ENCODE measurements at regions not wholly inside any gene's neighbourhood (a gene's known extent, or its start where the extent isn't known, plus 50 kb on each side); places are given as distances from the start of the nearest gene placed in this dataset.

GRCh38 chr6:4289770-4290320 is 154.5 kb upstream of the ECI2 start:
- no peak overlapping the region for H3K27ac ChIP-seq (ENCODE audit: low read depth, low read length)
- no peak for DNase-seq (ENCODE audit: low read depth in 4 of 6, low spot score in 6 of 6)
- no peaks in the 10 kb centered on the region for H3K9me3 ChIP-seq (ENCODE audit: control insufficient read depth, insufficient read depth, low read length)
- H3K36me3 ChIP-seq (ENCODE audit: control insufficient read depth, insufficient read depth, low read length): no peaks in the 10 kb centered on the region
- no peaks in the 10 kb centered on the region for H3K27me3 ChIP-seq (ENCODE audit: control insufficient read depth, insufficient read depth, low read length)
- no CpG with 5 or more reads among the region's 4 CpGs for WGBS (ENCODE audit: insufficient coverage)
- no peak overlapping the region for H3K4me3 ChIP-seq (ENCODE audit: low read depth, low read length)
- H3K4me1 ChIP-seq (ENCODE audit: control insufficient read depth, insufficient read depth, low read length): peaks cover 11% of the 10 kb centered on the region

- H3K4me3 ChIP-seq (ENCODE audit: low read depth, low read length): no peak overlapping the region
- peak in 2 of 6 donors; percentile 37 to 71 for DNase-seq (ENCODE audit: low read depth in 4 of 6, low spot score in 6 of 6)
- 16% methylated on average over 10 of the region's 11 CpGs for WGBS (ENCODE audit: insufficient coverage)
- H3K36me3 ChIP-seq (ENCODE audit: control insufficient read depth, insufficient read depth, low read length): no peaks in the 10 kb centered on the region
- no peaks in the 10 kb centered on the region for H3K9me3 ChIP-seq (ENCODE audit: control insufficient read depth, insufficient read depth, low read length)
- peaks cover 7% of the 10 kb centered on the region for H3K4me1 ChIP-seq (ENCODE audit: control insufficient read depth, insufficient read depth, low read length)
- H3K27me3 ChIP-seq (ENCODE audit: control insufficient read depth, insufficient read depth, low read length): no peaks in the 10 kb centered on the region
- H3K27ac ChIP-seq (ENCODE audit: low read depth, low read length): no peak overlapping the region
These were observed 152.5 kb upstream of the ECI2 start for GRCh38 chr6:4287811-4288244.

GRCh38 chr6:4287372-4287771 is 152.0 kb upstream of the ECI2 start:
- Histone ChIP-seq H3K4me3 (ENCODE audit: low read depth, low read length) (no peak overlapping the region), H3K27me3 (ENCODE audit: control insufficient read depth, insufficient read depth, low read length) (peaks cover 2% of the 10 kb centered on the region), H3K27ac (ENCODE audit: low read depth, low read length) (no peak overlapping the region), H3K4me1 (ENCODE audit: control insufficient read depth, insufficient read depth, low read length) (peaks cover 7% of the 10 kb centered on the region), H3K9me3 (ENCODE audit: control insufficient read depth, insufficient read depth, low read length) (no peaks in the 10 kb centered on the region), H3K36me3 (ENCODE audit: control insufficient read depth, insufficient read depth, low read length) (no peaks in the 10 kb centered on the region)
- peak in 1 of 6 donors; percentile 59 for DNase-seq (ENCODE audit: low read depth in 4 of 6, low spot score in 6 of 6)
- WGBS (ENCODE audit: insufficient coverage): 27% methylated on average over 6 of the region's 7 CpGs

GRCh38 chr6:4282926-4283325 is 147.6 kb upstream of the ECI2 start:
- H3K27ac ChIP-seq (ENCODE audit: low read depth, low read length): no peak overlapping the region
- H3K4me1 ChIP-seq (ENCODE audit: control insufficient read depth, insufficient read depth, low read length): peaks cover 13% of the 10 kb centered on the region
- no peaks in the 10 kb centered on the region for H3K36me3 ChIP-seq (ENCODE audit: control insufficient read depth, insufficient read depth, low read length)
- H3K4me3 ChIP-seq (ENCODE audit: low read depth, low read length): no peak overlapping the region
- H3K27me3 ChIP-seq (ENCODE audit: control insufficient read depth, insufficient read depth, low read length): peaks cover 2% of the 10 kb centered on the region
- no peak for DNase-seq (ENCODE audit: low read depth in 4 of 6, low spot score in 6 of 6)
- 74% methylated on average over 4 of the region's 4 CpGs for WGBS (ENCODE audit: insufficient coverage)
- H3K9me3 ChIP-seq (ENCODE audit: control insufficient read depth, insufficient read depth, low read length): no peaks in the 10 kb centered on the region

GRCh38 chr6:4281341-4282293 is 146.2 kb upstream of the ECI2 start:
- no peaks in the 10 kb centered on the region for H3K36me3 ChIP-seq (ENCODE audit: control insufficient read depth, insufficient read depth, low read length)
- peaks cover 2% of the 10 kb centered on the region for H3K27me3 ChIP-seq (ENCODE audit: control insufficient read depth, insufficient read depth, low read length)
- no peak overlapping the region for H3K27ac ChIP-seq (ENCODE audit: low read depth, low read length)
- no peaks in the 10 kb centered on the region for H3K9me3 ChIP-seq (ENCODE audit: control insufficient read depth, insufficient read depth, low read length)
- WGBS (ENCODE audit: insufficient coverage): 34% methylated on average over 39 of the region's 46 CpGs
- peak overlapping the region; percentile 28 for H3K4me3 ChIP-seq (ENCODE audit: low read depth, low read length)
- H3K4me1 ChIP-seq (ENCODE audit: control insufficient read depth, insufficient read depth, low read length): peaks cover 9% of the 10 kb centered on the region
- DNase-seq (ENCODE audit: low read depth in 4 of 6, low spot score in 6 of 6): peak in 3 of 6 donors; percentile 26 to 84 (median 74)

- Histone ChIP-seq H3K27me3 (ENCODE audit: control insufficient read depth, insufficient read depth, low read length) (peaks cover 2% of the 10 kb centered on the region), H3K9me3 (ENCODE audit: control insufficient read depth, insufficient read depth, low read length) (no peaks in the 10 kb centered on the region), H3K27ac (ENCODE audit: low read depth, low read length) (no peak overlapping the region), H3K4me3 (ENCODE audit: low read depth, low read length) (no peak overlapping the region), H3K4me1 (ENCODE audit: control insufficient read depth, insufficient read depth, low read length) (peaks cover 9% of the 10 kb centered on the region), H3K36me3 (ENCODE audit: control insufficient read depth, insufficient read depth, low read length) (no peaks in the 10 kb centered on the region)
- no CpG with 5 or more reads among the region's 1 CpG for WGBS (ENCODE audit: insufficient coverage)
- no peak for DNase-seq (ENCODE audit: low read depth in 4 of 6, low spot score in 6 of 6)
These were observed 145.3 kb upstream of the ECI2 start for GRCh38 chr6:4280707-4281106.

GRCh38 chr6:4280031-4280430 is 144.7 kb upstream of the ECI2 start:
- no peak for DNase-seq (ENCODE audit: low read depth in 4 of 6, low spot score in 6 of 6)
- Histone ChIP-seq H3K4me3 (ENCODE audit: low read depth, low read length) (no peak overlapping the region), H3K27ac (ENCODE audit: low read depth, low read length) (no peak overlapping the region), H3K27me3 (ENCODE audit: control insufficient read depth, insufficient read depth, low read length) (peaks cover 2% of the 10 kb centered on the region), H3K4me1 (ENCODE audit: control insufficient read depth, insufficient read depth, low read length) (peaks cover 9% of the 10 kb centered on the region), H3K9me3 (ENCODE audit: control insufficient read depth, insufficient read depth, low read length) (no peaks in the 10 kb centered on the region), H3K36me3 (ENCODE audit: control insufficient read depth, insufficient read depth, low read length) (no peaks in the 10 kb centered on the region)
- WGBS (ENCODE audit: insufficient coverage): no CpG with 5 or more reads among the region's 7 CpGs

GRCh38 chr6:4274382-4275082 is 139.2 kb upstream of the ECI2 start:
- Histone ChIP-seq H3K27ac (ENCODE audit: low read depth, low read length) (no peak overlapping the region), H3K27me3 (ENCODE audit: control insufficient read depth, insufficient read depth, low read length) (no peaks in the 10 kb centered on the region), H3K4me3 (ENCODE audit: low read depth, low read length) (no peak overlapping the region), H3K9me3 (ENCODE audit: control insufficient read depth, insufficient read depth, low read length) (no peaks in the 10 kb centered on the region), H3K36me3 (ENCODE audit: control insufficient read depth, insufficient read depth, low read length) (no peaks in the 10 kb centered on the region), H3K4me1 (ENCODE audit: control insufficient read depth, insufficient read depth, low read length) (no peaks in the 10 kb centered on the region)
- WGBS (ENCODE audit: insufficient coverage): no CpG with 5 or more reads among the region's 2 CpGs
- no peak for DNase-seq (ENCODE audit: low read depth in 4 of 6, low spot score in 6 of 6)

GRCh38 chr6:4272996-4273395 is 137.6 kb upstream of the ECI2 start:
- Histone ChIP-seq H3K9me3 (ENCODE audit: control insufficient read depth, insufficient read depth, low read length) (no peaks in the 10 kb centered on the region), H3K36me3 (ENCODE audit: control insufficient read depth, insufficient read depth, low read length) (no peaks in the 10 kb centered on the region), H3K4me1 (ENCODE audit: control insufficient read depth, insufficient read depth, low read length) (no peaks in the 10 kb centered on the region), H3K27ac (ENCODE audit: low read depth, low read length) (no peak overlapping the region), H3K27me3 (ENCODE audit: control insufficient read depth, insufficient read depth, low read length) (no peaks in the 10 kb centered on the region), H3K4me3 (ENCODE audit: low read depth, low read length) (no peak overlapping the region)
- DNase-seq (ENCODE audit: low read depth in 4 of 6, low spot score in 6 of 6): no peak
- WGBS (ENCODE audit: insufficient coverage): 100% methylated on average over 3 of the region's 6 CpGs

Data from spinal cord (tissue), 9 donors.